Mesenchymal stem cell (in vitro differentiated cells and primary cell): ENCODE measurements at regions not wholly inside any gene's neighbourhood (a gene's known extent, or its start where the extent isn't known, plus 50 kb on each side); places are given as distances from the start of the nearest gene placed in this dataset.
"Not testable (repeated sequence)": the region's sequence is repeated elsewhere in the genome, so short reads cannot be mapped to it uniquely, and the experiment has no call there.

Experiments
- DNase-seq: peaks from one replicate; pipeline ENCODE4 v3.0.0-alpha.2; 2013
- H2AFZ ChIP-seq: one replicate; pipeline ENCODE4 v1.6.1; 2013; ENCODE audit warnings: low read depth, mild to moderate bottlenecking, control low read depth, inconsistent platforms, low read length, moderate library complexity
- H2AK5ac ChIP-seq: 2 replicates; pipeline ENCODE4 v1.6.1; 2013; ENCODE audit warnings: low read length, moderate library complexity, mild to moderate bottlenecking, inconsistent platforms; ENCODE audit not compliant: severe bottlenecking
- H2BK120ac ChIP-seq: one replicate; pipeline ENCODE4 v1.6.1; 2013; ENCODE audit warnings: low read depth, mild to moderate bottlenecking, inconsistent platforms, low read length, moderate library complexity
- H2BK12ac ChIP-seq, 2 experiments: one replicate each; pipeline ENCODE4 v1.6.1; 2013; ENCODE audit warnings: inconsistent platforms in 2 of 2, low read length in 2 of 2, mild to moderate bottlenecking in 2 of 2, moderate library complexity in 2 of 2, control low read depth in 1 of 2
- H2BK15ac ChIP-seq: one replicate; pipeline ENCODE4 v1.6.1; 2013; ENCODE audit warnings: mild to moderate bottlenecking, low read depth, inconsistent platforms; ENCODE audit not compliant: poor library complexity, severe bottlenecking
- H2BK5ac ChIP-seq: 2 replicates; pipeline ENCODE4 v1.6.1; 2013; ENCODE audit warnings: low read depth, mild to moderate bottlenecking, low read length, control low read depth, inconsistent platforms; ENCODE audit not compliant: poor library complexity, severe bottlenecking
- H3K14ac ChIP-seq, 2 experiments: one replicate each; pipeline ENCODE4 v1.6.1; 2013; ENCODE audit warnings: inconsistent platforms in 2 of 2, low read length in 2 of 2, control low read depth in 1 of 2, mild to moderate bottlenecking in 1 of 2, moderate library complexity in 1 of 2
- H3K18ac ChIP-seq, 2 experiments: one replicate each; pipeline ENCODE4 v1.6.1; 2013; ENCODE audit warnings: inconsistent platforms in 2 of 2, low read length in 2 of 2, control low read depth in 1 of 2, low read depth in 1 of 2, mild to moderate bottlenecking in 1 of 2
- H3K23ac ChIP-seq, 2 experiments: one replicate each; pipeline ENCODE4 v1.6.1; 2013; ENCODE audit warnings: inconsistent platforms in 2 of 2, low read length in 2 of 2, mild to moderate bottlenecking in 2 of 2, moderate library complexity in 2 of 2, control low read depth in 1 of 2
- H3K27ac ChIP-seq: 2 replicates; pipeline ENCODE4 v1.5.1; 2013; ENCODE audit warnings: mild to moderate bottlenecking, moderate library complexity, low read length, control low read depth, inconsistent platforms; ENCODE audit not compliant: poor library complexity, severe bottlenecking
- H3K27me3 ChIP-seq, 2 experiments: 2 replicates each; pipeline versions ENCODE4 v1.6.1 to v1.7.0; 2013; ENCODE audit warnings: low read length in 2 of 2, mild to moderate bottlenecking in 2 of 2, moderate library complexity in 2 of 2, control low read depth in 1 of 2, inconsistent platforms in 1 of 2; ENCODE audit not compliant: control insufficient read depth in 1 of 2, insufficient read depth in 1 of 2
- H3K36me3 ChIP-seq, 2 experiments: 2 replicates each; pipeline versions ENCODE4 v1.6.1 to v1.7.0; 2013; ENCODE audit warnings: low read length in 2 of 2, control low read depth in 1 of 2, inconsistent platforms in 1 of 2, low read depth in 1 of 2, mild to moderate bottlenecking in 1 of 2; ENCODE audit not compliant: insufficient read depth in 2 of 2, control insufficient read depth in 1 of 2
- H3K4ac ChIP-seq, 2 experiments: one replicate each; pipeline ENCODE4 v1.6.1; 2013; ENCODE audit warnings: inconsistent platforms in 2 of 2, low read length in 2 of 2, mild to moderate bottlenecking in 2 of 2, moderate library complexity in 2 of 2, control low read depth in 1 of 2, low read depth in 1 of 2
- H3K4me1 ChIP-seq: 2 replicates; pipeline ENCODE4 v1.6.1; 2013; ENCODE audit warnings: low read depth, low read length, control low read depth; ENCODE audit not compliant: control insufficient read depth, insufficient read depth
- H3K4me2 ChIP-seq: 2 replicates; pipeline ENCODE4 v1.6.1; 2013; ENCODE audit warnings: low read length, mild to moderate bottlenecking, inconsistent platforms; ENCODE audit not compliant: poor library complexity, severe bottlenecking
- H3K4me3 ChIP-seq, 2 experiments: 2 replicates each; pipeline versions ENCODE4 v1.5.1 to v1.7.0; 2013; ENCODE audit warnings: low read length in 2 of 2, mild to moderate bottlenecking in 2 of 2, control low read depth in 1 of 2, low read depth in 1 of 2; ENCODE audit not compliant: insufficient read depth in 1 of 2
- H3K79me1 ChIP-seq: replicated peaks from 2 replicates; pipeline ENCODE4 v1.6.1; 2013; ENCODE audit warnings: mild to moderate bottlenecking, control low read depth, low read length, inconsistent platforms; ENCODE audit not compliant: poor library complexity, severe bottlenecking
- H3K9ac ChIP-seq: 2 replicates; pipeline ENCODE4 v1.7.0; 2013; ENCODE audit warnings: mild to moderate bottlenecking, low read length, moderate library complexity
- H3K9me3 ChIP-seq: 2 replicates; pipeline ENCODE4 v1.7.0; 2013; ENCODE audit warnings: mild to moderate bottlenecking, low read length; ENCODE audit not compliant: control insufficient read depth
- H4K8ac ChIP-seq: one replicate; pipeline ENCODE4 v1.6.1; 2013; ENCODE audit warnings: inconsistent platforms, mild to moderate bottlenecking, low read length, moderate library complexity
- H4K91ac ChIP-seq: one replicate; pipeline ENCODE4 v1.6.1; 2013; ENCODE audit warnings: mild to moderate bottlenecking, low read length, inconsistent platforms
- WGBS: methylation state at CpG from one replicate; pipeline ENCODE4 v1.1.7; 2013; ENCODE audit warnings: mixed read lengths; 5-methylcytosine and 5-hydroxymethylcytosine counted together

DNA sequence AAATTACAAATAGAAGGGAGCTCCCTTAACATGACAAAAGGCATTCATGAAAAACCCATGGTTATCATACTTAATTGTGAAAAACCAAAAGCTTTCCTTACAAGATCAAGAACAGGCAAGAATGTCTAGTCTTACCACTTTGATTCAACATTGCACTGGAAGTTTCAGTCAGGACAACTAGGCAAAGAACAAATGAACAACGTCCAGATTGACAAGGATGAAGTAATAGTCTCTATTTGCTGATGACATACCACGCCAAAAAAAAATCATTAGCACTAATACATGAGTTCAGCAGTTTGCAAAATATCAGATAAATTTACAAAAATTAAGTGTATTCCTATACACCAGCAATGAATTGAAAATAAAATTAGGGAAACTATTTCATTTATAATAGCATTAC is 200.2 kb downstream of the TOX3 start:
- no peak overlapping the region for H4K91ac ChIP-seq
- no peaks in the 10 kb centered on the region for H3K36me3 ChIP-seq
- peaks cover 2% of the 10 kb centered on the region for H3K9me3 ChIP-seq
- 50% methylated on average over 1 of the region's 2 CpGs for WGBS
- no peak overlapping the region for H2BK12ac ChIP-seq
- no peak overlapping the region for H4K8ac ChIP-seq
- no peaks in the 10 kb centered on the region for H3K27me3 ChIP-seq
- no peak overlapping the region for H2AK5ac ChIP-seq
- no peak overlapping the region for H2BK15ac ChIP-seq
- H3K23ac ChIP-seq, result no peak overlapping the region
- H3K18ac ChIP-seq, result no peak overlapping the region
- H2BK5ac ChIP-seq, result no peak overlapping the region
- H3K9ac ChIP-seq, result no peak overlapping the region
- DNase-seq, result no peak
- H3K4me1 ChIP-seq, result no peaks in the 10 kb centered on the region
- no peak overlapping the region for H3K4me2 ChIP-seq
- no peak overlapping the region for H3K4ac ChIP-seq
- H2AFZ ChIP-seq, result no peak overlapping the region
- no peaks in the 10 kb centered on the region for H3K79me1 ChIP-seq
- no peak overlapping the region for H2BK120ac ChIP-seq
- H3K4me3 ChIP-seq, result no peak overlapping the region
- no peak overlapping the region for H3K27ac ChIP-seq
- H3K14ac ChIP-seq, result no peak overlapping the region

DNA sequence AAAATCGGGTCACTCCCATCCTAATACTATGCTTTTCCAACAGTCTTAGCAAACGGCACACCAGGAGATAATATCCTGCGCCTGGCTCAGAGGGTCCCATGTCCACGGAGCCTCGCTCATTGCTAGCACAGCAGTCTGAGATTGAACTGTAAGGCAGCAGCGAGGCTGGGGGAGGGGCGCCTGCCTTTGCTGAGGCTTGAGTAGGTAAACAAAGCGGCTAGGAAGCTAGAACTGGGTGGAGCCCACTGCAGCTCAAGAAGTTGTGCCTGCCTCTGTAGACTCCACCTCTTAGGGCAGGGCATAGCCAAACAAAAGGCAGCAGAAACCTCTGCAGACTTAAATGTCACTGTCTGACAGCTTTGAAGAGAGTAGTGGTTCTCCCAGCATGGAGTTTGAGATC is 213.3 kb downstream of the TOX3 start:
- WGBS, result 80% methylated on average over 8 of the region's 8 CpGs

DNA sequence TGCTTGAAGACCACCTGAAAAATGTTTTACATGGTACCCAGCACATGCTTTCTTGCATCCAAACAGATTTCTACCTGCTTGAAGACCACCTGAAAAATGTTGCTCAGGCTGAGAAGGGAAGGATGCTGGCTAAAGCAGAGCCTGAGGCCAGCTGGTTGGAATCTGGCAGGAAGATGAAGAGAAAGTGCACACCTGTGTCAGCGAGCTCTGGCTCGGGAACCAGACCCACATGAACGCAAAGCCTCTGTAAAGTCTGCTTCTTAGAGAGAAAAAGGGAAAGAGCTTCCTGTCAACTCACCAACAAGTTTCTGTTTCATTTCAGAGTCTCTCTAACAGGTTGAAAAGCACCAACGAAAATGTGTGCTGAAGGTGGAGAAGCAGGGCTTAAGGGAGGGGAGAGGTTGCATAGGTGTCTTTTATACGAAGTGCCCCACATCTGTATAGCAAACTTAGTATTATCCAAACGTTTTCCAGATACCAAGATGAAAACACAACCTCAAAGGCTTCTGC is 226.0 kb downstream of the TOX3 start:
- Histone ChIP-seq H3K4me1 (no peaks in the 10 kb centered on the region), H2BK15ac (no peak overlapping the region), H2BK12ac (no peak overlapping the region), H3K27me3 (no peaks in the 10 kb centered on the region), H2AFZ (no peak overlapping the region), H3K79me1 (no peaks in the 10 kb centered on the region), H2BK120ac (no peak overlapping the region), H3K18ac (no peak overlapping the region), H2BK5ac (no peak overlapping the region), H3K4me3 (no peak overlapping the region), H2AK5ac (no peak overlapping the region), H3K23ac (no peak overlapping the region), H3K9ac (no peak overlapping the region), H3K4ac (no peak overlapping the region), H4K8ac (no peak overlapping the region), H3K27ac (no peak overlapping the region), H3K14ac (no peak overlapping the region), H3K9me3 (no peaks in the 10 kb centered on the region), H3K4me2 (no peak overlapping the region), H4K91ac (no peak overlapping the region), H3K36me3 (no peaks in the 10 kb centered on the region)
- WGBS, result 92% methylated on average over 2 of the region's 6 CpGs
- no peak for DNase-seq

More for the DNA sequence above, 213.3 kb downstream of the TOX3 start:
- not testable (repeated sequence) for H3K27me3 ChIP-seq, H3K9ac ChIP-seq, H4K8ac ChIP-seq, H2AK5ac ChIP-seq, H3K4me2 ChIP-seq, H2AFZ ChIP-seq, H3K36me3 ChIP-seq, H3K23ac ChIP-seq, H3K4me3 ChIP-seq, H3K9me3 ChIP-seq, H3K18ac ChIP-seq, H4K91ac ChIP-seq, H3K27ac ChIP-seq, H2BK120ac ChIP-seq, H3K79me1 ChIP-seq, DNase-seq, H3K4ac ChIP-seq, H2BK12ac ChIP-seq, H2BK5ac ChIP-seq, H3K4me1 ChIP-seq, H3K14ac ChIP-seq, H2BK15ac ChIP-seq

DNA sequence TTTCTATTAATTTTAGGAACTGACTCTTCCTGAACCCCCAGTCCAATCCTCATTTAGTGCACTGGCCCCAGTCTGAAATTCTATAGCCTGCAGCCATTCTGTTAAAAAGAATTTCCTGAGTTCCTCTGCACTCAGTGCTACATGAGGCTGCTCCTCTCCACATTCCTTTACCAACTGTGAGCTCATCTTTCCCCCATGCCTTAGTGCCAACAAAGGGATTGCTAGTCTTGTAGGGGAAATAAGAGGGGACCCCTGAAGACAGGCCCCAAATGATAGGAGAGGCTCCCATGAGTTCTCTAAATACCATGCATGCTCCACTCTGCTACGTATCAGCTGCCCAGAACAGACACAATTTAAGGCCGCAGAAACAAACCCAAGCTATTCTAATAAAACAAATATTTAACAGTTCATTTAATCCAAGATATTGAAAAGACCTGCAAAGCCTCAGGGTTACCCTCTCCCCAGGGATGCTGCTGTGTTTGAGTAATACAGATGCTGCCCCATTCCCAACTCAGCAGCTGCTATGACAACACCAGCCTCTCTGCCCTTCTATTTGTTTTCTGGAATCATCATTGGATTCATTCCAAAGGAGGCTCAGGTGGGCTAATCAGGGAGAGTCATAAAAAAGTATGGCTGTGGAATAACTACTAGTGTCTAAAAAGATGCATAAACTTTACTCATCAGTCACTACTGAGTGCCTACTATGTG is 228.5 kb downstream of the TOX3 start:
- H3K36me3 ChIP-seq, result no peaks in the 10 kb centered on the region
- no peaks in the 10 kb centered on the region for H3K4me1 ChIP-seq
- H3K4me2 ChIP-seq, result no peak overlapping the region
- no peak overlapping the region for H3K9ac ChIP-seq
- no peak overlapping the region for H4K8ac ChIP-seq
- H2BK5ac ChIP-seq, result no peak overlapping the region
- H2BK12ac ChIP-seq, result no peak overlapping the region
- H2AK5ac ChIP-seq, result no peak overlapping the region
- no peak overlapping the region for H3K23ac ChIP-seq
- H3K79me1 ChIP-seq, result no peaks in the 10 kb centered on the region
- no peak overlapping the region for H3K14ac ChIP-seq
- H3K4me3 ChIP-seq, result no peak overlapping the region
- no peak overlapping the region for H2BK15ac ChIP-seq
- H2BK120ac ChIP-seq, result no peak overlapping the region
- no peaks in the 10 kb centered on the region for H3K27me3 ChIP-seq
- H2AFZ ChIP-seq, result no peak overlapping the region
- no peak overlapping the region for H3K27ac ChIP-seq
- H3K4ac ChIP-seq, result no peak overlapping the region
- WGBS, result 67% methylated on average over 2 of the region's 2 CpGs
- no peak for DNase-seq
- H3K18ac ChIP-seq, result no peak overlapping the region
- H3K9me3 ChIP-seq, result no peaks in the 10 kb centered on the region
- no peak overlapping the region for H4K91ac ChIP-seq
